ENCODE measurements at regions not wholly inside any gene's neighbourhood (a gene's known extent, or its start where the extent isn't known, plus 50 kb on each side); places are given as distances from the start of the nearest gene placed in this dataset.
A peak's percentile ranks its signal among the peaks of the same experiment; 100 is the strongest.

DNA sequence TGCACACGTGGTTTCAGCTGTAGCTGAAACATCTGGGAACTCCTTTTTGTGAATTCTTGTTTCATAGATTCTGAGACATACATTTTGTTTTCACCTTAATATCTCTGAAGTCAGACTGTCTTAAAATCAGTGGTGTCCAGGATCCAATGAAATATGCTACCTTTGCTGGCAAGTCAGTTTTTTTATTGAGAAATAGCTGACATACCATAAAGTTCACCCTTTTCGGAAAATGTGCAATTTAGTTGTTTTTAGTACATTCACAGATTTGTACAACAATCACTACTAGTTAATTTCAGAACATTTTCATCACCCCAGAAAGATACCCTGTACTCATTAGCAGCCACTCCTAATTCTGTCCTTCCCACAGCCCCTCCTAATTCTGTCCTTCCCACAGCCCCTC lies 243.7 kb downstream of the GLI2 start:
- ATAC-seq: no peak
- peaks cover 8 to 61% of the 10 kb centered on the region in 2 experiments; a peak in 4 of 5 replicates for H3K27me3 ChIP-seq (ENCODE audit: control insufficient read depth in 1 of 2, insufficient read depth in 2 of 2, low read length in 2 of 2)
- H3K4me3 ChIP-seq (replicated peaks in 1 of 3; ENCODE audit: insufficient read depth in 1 of 3, low read depth in 2 of 3, low read length in 3 of 3): no peak overlapping the region
- no peaks in the 10 kb centered on the region for H3K79me2 ChIP-seq (ENCODE audit: insufficient read depth, low read length)
- no peaks in the 10 kb centered on the region for H3K9me3 ChIP-seq (ENCODE audit: low read length)
- CTCF ChIA-PET (ENCODE audit: low intra/inter-chr PET ratio, low total read pairs): no interaction called here
- POLR2A ChIA-PET: no interaction called here
- no peak for DNase-seq (ENCODE audit: low spot score)
- in situ Hi-C loops (cut with HindIII; ENCODE audit: extremely low pct_ligation_motif_present, low pct_unique_long_range_greater_than_20kb) (no loop called here), intact Hi-C loops (cut with micrococcal nuclease; ENCODE audit: unreplicated experiment) (no loop called here)
- H3K4me2 ChIP-seq (ENCODE audit: low read depth, low read length): no peak overlapping the region
- no peaks in the 10 kb centered on the region for H3K4me1 ChIP-seq (ENCODE audit: insufficient read depth, low read length)
- no TSS peak for BruUV-seq (replicated peaks)
- no peaks in the 10 kb centered on the region for H3K36me3 ChIP-seq (replicated peaks in 1 of 2; ENCODE audit: control insufficient read depth in 1 of 2, insufficient read depth in 2 of 2, low read length in 2 of 2)
- no peak overlapping the region for H3K27ac ChIP-seq (ENCODE audit: extremely low read length, insufficient read depth, low read length)
- no peak overlapping the region for H2AFZ ChIP-seq (ENCODE audit: low read length)
- 4% methylated on average over 2 of the region's 2 CpGs for WGBS (ENCODE audit: low lambda C conversion rate)
- H3K9ac ChIP-seq (ENCODE audit: insufficient read depth, low read depth, low read length): no peak overlapping the region
- FAIRE-seq: no peak
- no peaks in the 10 kb centered on the region for H4K20me1 ChIP-seq (ENCODE audit: insufficient read depth, low read length)
- no peak for TF ChIP-seq RFXAP (CRISPR knock-in tag; IDR thresholded peaks at IDR 0.05; ENCODE audit: borderline replicate concordance)
- no peak for TF ChIP-seq MZF1 (CRISPR knock-in tag; IDR thresholded peaks at IDR 0.05; ENCODE audit: borderline replicate concordance)
- TF ChIP-seq, protein P1, sequence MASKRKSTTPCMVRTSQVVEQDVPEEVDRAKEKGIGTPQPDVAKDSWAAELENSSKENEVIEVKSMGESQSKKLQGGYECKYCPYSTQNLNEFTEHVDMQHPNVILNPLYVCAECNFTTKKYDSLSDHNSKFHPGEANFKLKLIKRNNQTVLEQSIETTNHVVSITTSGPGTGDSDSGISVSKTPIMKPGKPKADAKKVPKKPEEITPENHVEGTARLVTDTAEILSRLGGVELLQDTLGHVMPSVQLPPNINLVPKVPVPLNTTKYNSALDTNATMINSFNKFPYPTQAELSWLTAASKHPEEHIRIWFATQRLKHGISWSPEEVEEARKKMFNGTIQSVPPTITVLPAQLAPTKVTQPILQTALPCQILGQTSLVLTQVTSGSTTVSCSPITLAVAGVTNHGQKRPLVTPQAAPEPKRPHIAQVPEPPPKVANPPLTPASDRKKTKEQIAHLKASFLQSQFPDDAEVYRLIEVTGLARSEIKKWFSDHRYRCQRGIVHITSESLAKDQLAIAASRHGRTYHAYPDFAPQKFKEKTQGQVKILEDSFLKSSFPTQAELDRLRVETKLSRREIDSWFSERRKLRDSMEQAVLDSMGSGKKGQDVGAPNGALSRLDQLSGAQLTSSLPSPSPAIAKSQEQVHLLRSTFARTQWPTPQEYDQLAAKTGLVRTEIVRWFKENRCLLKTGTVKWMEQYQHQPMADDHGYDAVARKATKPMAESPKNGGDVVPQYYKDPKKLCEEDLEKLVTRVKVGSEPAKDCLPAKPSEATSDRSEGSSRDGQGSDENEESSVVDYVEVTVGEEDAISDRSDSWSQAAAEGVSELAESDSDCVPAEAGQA (IDR thresholded peaks at IDR 0.05; ENCODE audit: low read depth): no peak
- TF ChIP-seq, protein P1 (CRISPR knock-in tag; IDR thresholded peaks at IDR 0.05; ENCODE audit: borderline replicate concordance): no peak
- no peak for TF ChIP-seq GMEB1 (CRISPR knock-in tag; IDR thresholded peaks at IDR 0.05; ENCODE audit: borderline replicate concordance)
- peak; percentile 58 to 73 for TF ChIP-seq MAFK (conservative IDR thresholded peaks at IDR 0.05 in 1 of 2, IDR thresholded peaks at IDR 0.05 in 1 of 2; ENCODE audit: low read length in 2 of 2)
- TF ChIP-seq ZNF740 (CRISPR knock-in tag; IDR thresholded peaks at IDR 0.05): no peak
- no peak for TF ChIP-seq ASH2L (IDR thresholded peaks at IDR 0.05; ENCODE audit: insufficient read length, low read depth, low read length)
- TF ChIP-seq ZMYM3 (CRISPR knock-in tag; IDR thresholded peaks at IDR 0.05): no peak
- TF ChIP-seq CBFB (CRISPR knock-in tag; IDR thresholded peaks at IDR 0.05): no peak
- peak; percentile 72 for TF ChIP-seq MAFF (IDR thresholded peaks at IDR 0.05; ENCODE audit: low read depth, low read length)
- no peak for TF ChIP-seq FOXM1 (CRISPR knock-in tag; IDR thresholded peaks at IDR 0.05)
- TF ChIP-seq MXI1 (IDR thresholded peaks at IDR 0.05; ENCODE audit: borderline replicate concordance, low read depth, low read length): no peak
- no peak for TF ChIP-seq CENPX (CRISPR knock-in tag; IDR thresholded peaks at IDR 0.05)

All from HepG2 (cell line).